H1 (cell line): ENCODE measurements at regions not wholly inside any gene's neighbourhood (a gene's known extent, or its start where the extent isn't known, plus 50 kb on each side); places are given as distances from the start of the nearest gene placed in this dataset.

Experiments
- CTCF ChIA-PET: fragments of 300-600 bp; sonication (Branson Sonifier 250); formaldehyde crosslinking; loops from one replicate; lab custom pipeline; 2021; ENCODE audit not compliant: partially characterized antibody; lab: Charles Lee
- POLR2A ChIA-PET: fragments of 300-600 bp; sonication (Branson Sonifier 250); formaldehyde crosslinking; loops from one replicate; lab custom pipeline; 2021; ENCODE audit warnings: inconsistent platforms; ENCODE audit not compliant: partially characterized antibody; lab: Charles Lee
- DNase-seq, 2 experiments: peaks; one replicate each; pipeline versions ENCODE4 v3.0.0 to v3.0.0-alpha.2; 2010 to 2022; ENCODE audit warnings: low spot score in 2 of 2, low read depth in 1 of 2, mixed read lengths in 1 of 2
- FAIRE-seq: peaks from 2 replicates; lab custom pipeline; 2011; peaks lifted over from hg19 to GRCh38; lab: Jason Lieb, UNC
- H2AFZ ChIP-seq: 2 replicates; pipeline ENCODE4 v1.8.1; 2012; ENCODE audit warnings: low read length, inconsistent platforms
- H2AK5ac ChIP-seq: 2 replicates; pipeline ENCODE4 v1.6.1; 2013; ENCODE audit warnings: low read depth, low read length
- H2BK120ac ChIP-seq: replicated peaks from 2 replicates; pipeline ENCODE3; 2013; ENCODE audit warnings: low read depth, low read length, inconsistent platforms
- H2BK12ac ChIP-seq: 2 replicates; pipeline ENCODE4 v1.6.1; 2013; ENCODE audit warnings: low read depth, low read length
- H2BK15ac ChIP-seq: 2 replicates; pipeline ENCODE4 v1.6.1; 2013; ENCODE audit warnings: low read length
- H2BK20ac ChIP-seq: 2 replicates; pipeline ENCODE4 v1.6.1; 2013; ENCODE audit warnings: low read length
- H2BK5ac ChIP-seq: 2 replicates; pipeline ENCODE4 v1.6.1; 2013; ENCODE audit warnings: low read depth, low read length
- H3K14ac ChIP-seq: 2 replicates; pipeline ENCODE4 v1.6.1; 2013; ENCODE audit warnings: inconsistent platforms; ENCODE audit not compliant: insufficient read length
- H3K18ac ChIP-seq: 2 replicates; pipeline ENCODE4 v1.6.1; 2013; ENCODE audit warnings: low read length; ENCODE audit errors: extremely low read depth
- H3K23ac ChIP-seq: 2 replicates; pipeline ENCODE4 v1.6.1; 2013; ENCODE audit warnings: inconsistent platforms; ENCODE audit not compliant: insufficient read length
- H3K23me2 ChIP-seq: 2 replicates; pipeline ENCODE4 v1.6.1; 2013; ENCODE audit warnings: low read depth, low read length
- H3K27ac ChIP-seq: 2 replicates; pipeline ENCODE4 v1.6.1; 2011; ENCODE audit warnings: low read depth, low read length, inconsistent platforms
- H3K27me3 ChIP-seq, 4 experiments: replicated peaks in 1 of 4; 1 replicate in 1 of 4; 2 replicates in 3 of 4; pipeline versions ENCODE4 v1.6.1 to v1.8.1; 2011 to 2013; ENCODE audit warnings: low read length in 3 of 4, mild to moderate bottlenecking in 3 of 4, inconsistent platforms in 2 of 4, mixed read lengths in 2 of 4, moderate library complexity in 1 of 4; ENCODE audit not compliant: control insufficient read depth in 3 of 4, insufficient read depth in 3 of 4; ENCODE audit errors: extremely low read depth in 1 of 4
- H3K36me3 ChIP-seq, 4 experiments: 2 replicates each; pipeline versions ENCODE4 v1.6.1 to v1.8.1; 2011 to 2013; ENCODE audit warnings: mild to moderate bottlenecking in 4 of 4, low read length in 3 of 4, moderate library complexity in 2 of 4, control low read depth in 1 of 4, inconsistent platforms in 1 of 4; ENCODE audit not compliant: insufficient read depth in 4 of 4, control insufficient read depth in 2 of 4
- H3K4ac ChIP-seq: replicated peaks from 2 replicates; pipeline ENCODE3; 2013; ENCODE audit warnings: low read length, low read depth, mixed read lengths, inconsistent platforms; ENCODE audit not compliant: insufficient read length
- H3K4me1 ChIP-seq, 4 experiments: replicated peaks in 1 of 4; 1 replicate in 1 of 4; 2 replicates in 3 of 4; pipeline versions ENCODE4 v1.6.1 to v1.8.1; 2011 to 2013; ENCODE audit warnings: low read length in 3 of 4, inconsistent platforms in 2 of 4, mixed read lengths in 1 of 4; ENCODE audit not compliant: insufficient read depth in 4 of 4, control insufficient read depth in 3 of 4
- H3K4me2 ChIP-seq, 2 experiments: 2 replicates each; pipeline versions ENCODE4 v1.6.1 to v1.8.1; 2011 to 2013; ENCODE audit warnings: low read depth in 2 of 2, low read length in 2 of 2, control low read depth in 1 of 2, inconsistent platforms in 1 of 2, mild to moderate bottlenecking in 1 of 2; ENCODE audit not compliant: insufficient read depth in 1 of 2
- H3K4me3 ChIP-seq, 4 experiments: fragments of 200-600, 300-600 bp in 1 of 4; sonication (generic), shearing (Covaris generic), sonication (Bioruptor Twin) in 1 of 4; 2 replicates each; pipeline versions ENCODE4 v1.5.1 to v1.8.1; 2011 to 2016; ENCODE audit warnings: low read length in 4 of 4, low read depth in 3 of 4, control low read depth in 2 of 4, inconsistent platforms in 2 of 4, mild to moderate bottlenecking in 2 of 4, mixed read lengths in 1 of 4, moderate library complexity in 1 of 4; ENCODE audit not compliant: insufficient read depth in 2 of 4; ENCODE audit errors: extremely low read depth in 1 of 4
- H3K56ac ChIP-seq: replicated peaks from 2 replicates; pipeline ENCODE3; 2013; ENCODE audit warnings: low read depth, mild to moderate bottlenecking, mixed read lengths, low read length, inconsistent platforms; ENCODE audit not compliant: insufficient read length
- H3K79me1 ChIP-seq: 2 replicates; pipeline ENCODE4 v1.6.1; 2013; ENCODE audit warnings: low read depth, low read length, control low read depth
- H3K79me2 ChIP-seq, 2 experiments: 2 replicates each; pipeline versions ENCODE4 v1.6.1 to v1.8.1; 2012 to 2013; ENCODE audit warnings: low read length in 2 of 2, mild to moderate bottlenecking in 2 of 2, inconsistent platforms in 1 of 2; ENCODE audit not compliant: insufficient read depth in 2 of 2, control insufficient read depth in 1 of 2
- H3K9ac ChIP-seq, 4 experiments: replicated peaks in 1 of 4; 1 replicate in 1 of 4; 2 replicates in 3 of 4; pipeline versions ENCODE4 v1.6.1 to v1.8.1; 2011 to 2013; ENCODE audit warnings: low read depth in 3 of 4, low read length in 3 of 4, control low read depth in 2 of 4, mild to moderate bottlenecking in 2 of 4, moderate library complexity in 2 of 4, inconsistent platforms in 1 of 4; ENCODE audit errors: extremely low read depth in 1 of 4
- H3K9me3 ChIP-seq, 2 experiments: 2 replicates each; pipeline versions ENCODE4 v1.6.1 to v1.8.1; 2012 to 2013; ENCODE audit warnings: mild to moderate bottlenecking in 2 of 2, moderate library complexity in 2 of 2, control low read depth in 1 of 2, inconsistent platforms in 1 of 2, low read depth in 1 of 2, low read length in 1 of 2, mixed read lengths in 1 of 2; ENCODE audit not compliant: insufficient read depth in 2 of 2
- H4K20me1 ChIP-seq, 2 experiments: replicated peaks in 1 of 2; 2 replicates each; pipeline versions ENCODE3 to v1.8.1; 2011 to 2013; ENCODE audit warnings: inconsistent platforms in 2 of 2, low read length in 2 of 2, mild to moderate bottlenecking in 1 of 2; ENCODE audit not compliant: insufficient read depth in 2 of 2, control insufficient read depth in 1 of 2
- H4K5ac ChIP-seq: 2 replicates; pipeline ENCODE4 v1.6.1; 2013; ENCODE audit warnings: low read length, low read depth, mixed read lengths, inconsistent platforms; ENCODE audit not compliant: insufficient read length
- H4K8ac ChIP-seq: 2 replicates; pipeline ENCODE4 v1.8.0; 2013; ENCODE audit warnings: mild to moderate bottlenecking, moderate library complexity, low read length, inconsistent platforms; ENCODE audit not compliant: insufficient read depth; ENCODE audit errors: extremely low read depth
- H4K91ac ChIP-seq: replicated peaks from 2 replicates; pipeline ENCODE3; 2013; ENCODE audit warnings: low read length, mixed read lengths, inconsistent platforms; ENCODE audit not compliant: insufficient read length
- ASH2L ChIP-seq: fragments of 200-600, 300-600 bp; sonication (generic); IDR thresholded peaks from one replicate; pipeline ENCODE4 v1.7.1; 2017; ENCODE audit warnings: low read length
- ATF2 ChIP-seq: IDR thresholded peaks from 2 replicates; pipeline ENCODE4 v1.6.1; 2012; ENCODE audit warnings: low read length, inconsistent platforms
- BCL11A ChIP-seq, 2 experiments: IDR thresholded peaks; one replicate each; pipeline ENCODE4 v1.6.1; 2011; ENCODE audit warnings: low read depth in 2 of 2, low read length in 2 of 2, mild to moderate bottlenecking in 2 of 2
- BRCA1 ChIP-seq: IDR thresholded peaks from 2 replicates; pipeline ENCODE4 v1.6.1; 2012; ENCODE audit warnings: low read depth, low read length, improper control_type of control experiment
- HDAC2 ChIP-seq, 2 experiments: fragments of 300-600 bp in 1 of 2; sonication (generic) in 1 of 2; IDR thresholded peaks; 2 replicates each; pipeline ENCODE4 v1.6.1; 2011 to 2012; ENCODE audit warnings: low read depth in 2 of 2, low read length in 2 of 2, mild to moderate bottlenecking in 2 of 2, moderate library complexity in 2 of 2, borderline replicate concordance in 1 of 2, inconsistent platforms in 1 of 2
- JUN ChIP-seq: IDR thresholded peaks from 2 replicates; pipeline ENCODE4 v1.6.1; 2011; ENCODE audit warnings: low read depth, mild to moderate bottlenecking, improper control_type of control experiment, low read length
- POU5F1 ChIP-seq: IDR thresholded peaks from 2 replicates; pipeline ENCODE4 v1.6.1; 2011; ENCODE audit warnings: low read depth, mild to moderate bottlenecking, low read length, moderate library complexity
- RAD21 ChIP-seq, 2 experiments: IDR thresholded peaks in 1 of 2; conservative IDR thresholded peaks in 1 of 2; 2 replicates each; pipeline ENCODE4 v1.6.1; 2011; ENCODE audit warnings: low read depth in 2 of 2, low read length in 2 of 2, improper control_type of control experiment in 1 of 2, inconsistent platforms in 1 of 2, mild to moderate bottlenecking in 1 of 2, moderate library complexity in 1 of 2
- RBBP5 ChIP-seq: IDR thresholded peaks from 2 replicates; pipeline ENCODE4 v1.7.1; 2012; ENCODE audit warnings: low read depth, mild to moderate bottlenecking, inconsistent platforms, low read length, moderate library complexity, borderline replicate concordance
- SAP30 ChIP-seq: fragments of 300-600 bp; sonication (generic); IDR thresholded peaks from 2 replicates; pipeline ENCODE4 v1.7.1; 2012; ENCODE audit warnings: low read length, moderate library complexity, mild to moderate bottlenecking, inconsistent platforms; ENCODE audit not compliant: insufficient read depth, insufficient replicate concordance
- TEAD4 ChIP-seq: IDR thresholded peaks from 2 replicates; pipeline ENCODE4 v1.6.1; 2012; ENCODE audit warnings: low read depth, low read length, inconsistent platforms, mixed read lengths
- YY1 ChIP-seq: IDR thresholded peaks from 2 replicates; pipeline ENCODE4 v1.6.1; 2011; ENCODE audit warnings: low read depth, mild to moderate bottlenecking, low read length
- WGBS, 2 experiments: shearing (Covaris generic) in 1 of 2; methylation state at CpG; one replicate each; pipeline versions ENCODE4 v1.1.6 to v1.1.7; 2013 to 2015; ENCODE audit warnings: low lambda C conversion rate in 2 of 2, mixed read lengths in 2 of 2, inconsistent platforms in 1 of 2, low coverage in 1 of 2, missing lambda C conversion rate in 1 of 2; ENCODE audit not compliant: insufficient replicate concordance in 2 of 2, insufficient coverage in 1 of 2, insufficient read length in 1 of 2; ENCODE audit errors: extremely low coverage in 1 of 2, missing lambda C conversion rate in 1 of 2; 5-methylcytosine and 5-hydroxymethylcytosine counted together

GRCh38 chr16:79876332-79876730 is 275.8 kb upstream of the MAF start:
- no peak overlapping the region for H2BK5ac ChIP-seq
- H2AFZ ChIP-seq, result peak overlapping the region; percentile 67; the same call in 1 of the 2 replicates
- H2BK120ac ChIP-seq, result no peak overlapping the region
- H3K36me3 ChIP-seq, result no peaks in the 10 kb centered on the region
- no peaks in the 10 kb centered on the region for H3K9me3 ChIP-seq
- peaks cover 3% of the 10 kb centered on the region; the same call in 1 of the 2 replicates for H3K23me2 ChIP-seq
- H3K4ac ChIP-seq, result no peak overlapping the region
- no peak overlapping the region for H3K56ac ChIP-seq
- no peak overlapping the region for H2AK5ac ChIP-seq
- H4K5ac ChIP-seq, result no peak overlapping the region
- H3K27ac ChIP-seq, result no peak overlapping the region
- no peak overlapping the region for H4K91ac ChIP-seq
- no peak overlapping the region for H4K8ac ChIP-seq
- H3K79me1 ChIP-seq, result no peaks in the 10 kb centered on the region
- POLR2A ChIA-PET, result no interaction called here
- H2BK20ac ChIP-seq, result no peak overlapping the region
- H3K9ac ChIP-seq, result no peak overlapping the region
- no peak for DNase-seq
- no peak overlapping the region for H2BK15ac ChIP-seq
- WGBS, 2 experiments, result 90% methylated on average over 3 of the region's 3 CpGs; no CpG with 5 or more reads in 1 of the 2 experiments
- H3K4me3 ChIP-seq, result no peak overlapping the region
- no peaks in the 10 kb centered on the region for H3K27me3 ChIP-seq
- no peak overlapping the region for H3K14ac ChIP-seq
- no peak overlapping the region for H2BK12ac ChIP-seq
- H4K20me1 ChIP-seq, result no peaks in the 10 kb centered on the region
- H3K4me1 ChIP-seq, result no peaks in the 10 kb centered on the region; a peak in 2 of 7 replicates
- no peak for FAIRE-seq
- no peak overlapping the region for H3K18ac ChIP-seq
- no peak overlapping the region for H3K4me2 ChIP-seq
- no peaks in the 10 kb centered on the region for H3K79me2 ChIP-seq
- no peak overlapping the region for H3K23ac ChIP-seq
- CTCF ChIA-PET, result interaction anchor here (0.6 kb wide), 1 partner anchor 9 kb away, joined by 4 read pairs; no protein-coding TSS in a partner anchor
- TF ChIP-seq BRCA1 (no peak), ATF2 (no peak), TEAD4 (no peak), JUN (no peak), RBBP5 (no peak), SAP30 (no peak), ASH2L (no peak), POU5F1 (no peak), BCL11A (IDR thresholded peaks at IDR 0.05; ENCODE audit: low read depth in 2 of 2, low read length in 2 of 2) (no peak), YY1 (no peak), RAD21 (IDR thresholded peaks at IDR 0.05 in 1 of 2, conservative IDR thresholded peaks at IDR 0.05 in 1 of 2; ENCODE audit: low read depth in 2 of 2, low read length in 2 of 2) (no peak), HDAC2 (IDR thresholded peaks at IDR 0.05; ENCODE audit: borderline replicate concordance in 1 of 2, low read depth in 2 of 2, low read length in 2 of 2) (no peak)
